NCI-H82 treated with DMSO at 0.1 percent for 48 hours (cell line): ENCODE measurements at regions not wholly inside any gene's neighbourhood (a gene's known extent, or its start where the extent isn't known, plus 50 kb on each side); places are given as distances from the start of the nearest gene placed in this dataset.

ENCODE experiments used
- DNase-seq: peaks from one replicate; lab custom pipeline; 2025; ENCODE audit not compliant: unreplicated experiment; lab: John Stamatoyannopoulos, UW

GRCh38 chr13:22161871-22162270 is 491.0 kb downstream of the FGF9 start:
- DNase-seq = no peak

DNA sequence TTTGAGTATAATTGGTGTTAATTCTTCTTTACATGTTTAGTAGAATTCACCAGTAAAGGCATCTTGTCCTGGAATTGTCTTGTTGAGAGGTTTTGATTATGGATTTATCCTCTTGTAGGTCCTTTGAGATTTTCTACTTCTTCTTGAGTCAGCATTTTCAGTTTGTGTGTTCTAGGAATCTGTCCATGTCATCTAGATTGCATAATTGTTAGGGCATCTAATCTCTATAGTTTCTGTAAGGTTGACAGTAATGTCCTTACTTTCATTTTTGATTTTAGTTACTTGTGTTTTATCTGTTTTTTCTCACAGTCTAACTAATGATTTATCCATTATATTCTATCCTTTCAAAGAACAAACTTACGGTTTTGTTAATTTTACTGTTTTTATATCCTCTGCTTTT is 492.0 kb downstream of the FGF9 start:
- no peak for DNase-seq

DNA sequence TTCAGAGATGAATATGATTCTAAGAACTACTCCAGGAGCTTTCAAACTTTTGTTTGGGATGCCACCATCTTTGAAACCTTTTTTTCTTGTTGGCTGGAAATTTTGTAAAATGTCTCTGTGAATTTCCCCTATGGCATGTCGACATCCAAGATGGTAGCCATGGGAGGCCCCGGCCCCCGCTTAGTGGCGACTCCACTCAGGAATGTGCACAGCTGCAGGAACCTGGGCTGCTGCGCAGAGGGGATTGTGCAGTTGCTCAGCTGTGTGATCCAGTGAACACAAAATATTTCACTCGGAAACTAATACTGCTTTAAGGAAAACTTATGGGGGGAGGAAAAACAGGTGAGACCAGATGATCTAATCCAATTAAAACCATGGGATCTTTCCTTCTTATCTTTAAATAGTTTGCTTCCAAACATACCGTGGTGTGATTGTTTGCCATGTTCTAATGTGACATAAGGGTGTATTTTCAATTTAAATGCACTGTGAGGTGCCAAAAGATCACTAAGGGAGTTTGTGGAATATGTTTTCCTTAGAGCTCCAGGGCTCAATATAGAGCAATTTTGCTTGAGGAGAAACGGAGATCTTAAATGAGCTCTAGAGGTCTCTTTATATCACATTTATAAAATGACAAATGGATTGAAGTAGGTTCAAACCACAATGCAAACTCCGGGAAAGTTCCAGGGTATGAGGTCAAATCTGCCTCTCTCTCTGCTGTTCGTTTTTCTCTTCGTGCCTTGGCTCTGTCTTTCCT is 497.7 kb downstream of the FGF9 start:
- no peak for DNase-seq

DNA sequence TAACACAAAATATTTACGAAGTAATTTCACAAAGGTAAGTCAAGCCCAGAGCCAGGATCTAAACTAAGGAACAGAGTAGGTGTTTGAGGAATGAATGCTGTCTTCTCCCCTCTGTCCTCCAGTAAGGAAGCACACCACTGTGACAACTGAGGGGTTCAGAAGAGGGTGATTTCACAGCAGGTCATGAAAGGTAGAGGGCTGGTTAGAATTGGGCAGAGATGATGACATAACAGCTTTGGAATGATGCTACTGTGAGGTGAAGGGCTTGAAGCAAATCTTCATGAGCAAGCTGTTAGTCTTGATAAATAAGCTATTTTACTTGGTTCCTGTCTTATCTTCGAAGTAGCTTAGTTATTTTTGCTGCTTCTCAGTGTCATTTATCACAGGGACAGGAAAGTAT is 498.6 kb downstream of the FGF9 start:
- no peak for DNase-seq

DNA sequence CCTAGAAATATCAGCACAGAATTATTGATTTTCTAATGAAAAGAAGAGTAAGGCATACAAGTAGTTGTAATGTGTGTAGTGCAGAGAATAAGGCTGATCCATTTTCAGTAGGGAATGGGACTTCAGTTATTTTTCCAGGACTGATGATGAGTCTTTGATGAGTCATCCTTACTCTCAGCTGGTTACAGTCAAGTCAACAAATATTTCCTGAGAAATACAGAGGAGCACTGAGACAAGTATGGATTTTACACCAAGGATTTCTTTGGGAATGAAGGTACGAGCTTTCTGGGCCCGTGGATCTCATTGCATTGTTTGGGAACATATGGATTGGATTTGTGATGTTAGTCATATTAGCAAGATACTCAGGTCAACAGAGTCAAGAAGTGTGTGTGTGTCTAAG is 502.7 kb downstream of the FGF9 start:
- no peak for DNase-seq

DNA sequence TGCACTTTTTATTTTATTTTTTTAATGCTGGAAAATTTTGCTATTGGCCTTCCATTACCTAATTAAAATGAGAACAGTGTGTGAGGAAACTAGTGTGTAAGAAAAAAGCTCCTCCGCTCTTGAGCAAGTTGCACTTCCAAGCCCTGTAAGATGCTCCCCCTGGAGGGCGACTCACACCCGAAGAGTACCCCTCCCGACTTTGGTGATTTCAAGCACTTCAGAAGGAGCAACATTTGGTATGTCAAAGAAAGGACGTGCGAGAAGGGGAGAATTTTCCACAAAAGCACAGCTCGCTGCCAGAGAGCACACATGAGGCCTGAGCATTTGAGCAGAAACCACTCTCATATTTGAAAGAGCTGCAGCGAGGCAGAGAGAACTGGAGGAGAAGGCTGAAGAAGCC is 504.4 kb downstream of the FGF9 start:
- no peak for DNase-seq

DNA sequence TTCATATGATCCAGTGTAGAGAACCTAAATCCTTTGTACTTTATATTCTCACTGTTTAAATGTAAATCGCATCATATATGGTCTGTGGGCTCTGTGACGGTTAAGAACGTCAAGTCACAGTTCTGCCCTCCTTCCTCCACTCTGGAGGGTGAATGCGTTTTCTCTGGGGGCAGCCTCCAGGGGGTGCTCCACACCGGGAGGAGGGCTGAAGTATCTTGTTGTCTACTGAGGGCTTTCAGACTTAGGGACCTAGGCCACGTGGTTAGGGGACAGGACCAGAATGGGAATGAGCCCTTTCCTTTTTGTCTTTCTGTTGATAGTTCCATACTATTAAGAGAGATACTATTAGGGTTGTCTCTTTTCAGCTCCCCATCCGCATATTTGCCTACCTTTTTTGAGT is 504.9 kb downstream of the FGF9 start:
- no peak for DNase-seq

DNA sequence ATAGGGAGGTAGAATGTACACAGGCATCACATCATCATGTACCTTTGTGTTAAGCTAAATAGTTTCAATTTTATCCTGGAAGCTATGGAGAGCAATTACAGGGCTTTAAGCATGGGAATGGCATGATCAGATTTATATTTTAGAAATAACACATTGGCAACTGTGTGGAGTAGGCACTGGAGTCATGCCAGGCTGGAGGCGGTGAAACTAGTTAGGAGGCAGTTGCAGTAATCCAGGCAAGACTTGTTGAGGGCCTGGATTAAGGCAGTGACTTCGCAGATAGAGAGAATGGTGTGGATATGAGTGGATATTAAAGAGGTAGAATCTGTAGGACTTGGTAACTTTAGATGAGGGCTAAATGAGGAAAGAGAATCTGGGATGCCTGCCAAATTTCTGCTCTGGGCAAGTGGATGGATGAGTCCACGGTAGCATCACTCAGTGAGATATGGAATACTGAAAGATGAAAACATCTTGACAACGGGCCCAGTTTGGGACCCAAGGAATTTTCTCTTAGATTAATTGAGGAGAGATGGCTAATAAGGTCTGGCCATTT is 506.2 kb downstream of the FGF9 start:
- no peak for DNase-seq

- no peak for DNase-seq
These were observed 508.0 kb downstream of the FGF9 start for GRCh38 chr13:22178878-22179277.

GRCh38 chr13:22187329-22187728 is 516.5 kb downstream of the FGF9 start:
- no peak for DNase-seq

DNA sequence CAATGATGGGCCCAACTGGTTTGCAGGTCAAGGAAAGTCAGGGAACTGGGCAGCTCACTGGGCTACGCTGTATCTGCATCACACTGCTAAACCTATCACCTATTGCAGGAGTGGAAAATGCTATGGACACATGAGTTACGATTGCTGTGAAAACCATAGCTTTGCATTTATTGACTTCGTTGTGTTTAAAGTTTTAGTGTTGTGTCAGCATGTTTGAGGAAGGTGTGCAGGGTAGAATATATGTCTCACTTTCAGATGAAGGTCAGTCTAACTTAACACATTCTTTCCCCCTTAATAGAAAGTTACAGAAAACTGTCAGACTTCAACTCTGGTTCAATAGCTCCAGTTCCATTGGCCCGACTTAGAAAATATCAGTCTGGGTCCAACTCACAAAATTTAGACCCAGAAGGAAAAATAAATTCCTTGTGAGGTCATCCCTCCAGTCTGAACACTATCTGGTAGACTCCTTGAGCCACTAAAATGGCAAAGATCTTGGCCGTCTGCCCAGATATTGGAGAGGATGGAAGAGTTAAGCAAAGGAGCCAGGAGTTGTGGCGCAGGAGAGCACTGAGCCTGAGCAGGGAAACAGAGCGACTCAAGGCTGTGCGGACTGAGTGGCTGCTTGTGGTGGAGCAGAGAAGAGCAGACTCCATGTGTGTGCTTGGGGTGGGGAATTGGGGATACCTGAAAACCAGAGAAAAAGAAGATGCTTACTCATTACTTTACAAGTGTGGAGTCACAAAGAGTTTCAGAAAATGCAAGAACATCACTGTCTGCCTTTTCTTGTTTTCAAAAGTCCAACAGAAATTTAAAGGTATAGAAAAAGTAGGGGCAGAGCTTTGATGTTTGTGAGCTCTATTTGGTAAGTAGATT is 518.5 kb downstream of the FGF9 start:
- no peak for DNase-seq

GRCh38 chr13:22193070-22193469 is 522.2 kb downstream of the FGF9 start:
- DNase-seq = no peak

GRCh38 chr13:22194106-22194805 is 523.4 kb downstream of the FGF9 start:
- no peak for DNase-seq

DNA sequence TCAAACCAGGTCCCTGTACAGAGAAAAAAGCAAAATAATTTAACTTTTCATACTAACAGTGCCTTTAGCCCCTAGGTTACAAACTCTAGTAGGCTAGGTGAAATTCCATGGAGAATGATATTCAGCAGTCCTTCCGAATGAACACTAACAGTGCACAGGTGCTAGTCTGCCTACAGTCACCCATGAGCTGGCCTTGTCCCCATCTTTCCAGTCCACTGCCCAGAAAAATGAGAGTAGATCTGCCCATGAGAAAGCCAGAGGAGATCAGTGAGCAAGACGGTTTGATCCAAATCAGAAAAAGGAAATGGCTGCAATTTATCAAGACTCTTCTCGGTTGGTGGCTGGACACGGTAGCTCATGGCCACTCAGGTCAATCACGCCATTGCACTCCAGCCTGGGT is 524.9 kb downstream of the FGF9 start:
- no peak for DNase-seq

GRCh38 chr13:22196777-22197176 is 525.9 kb downstream of the FGF9 start:
- no peak for DNase-seq

- no peak for DNase-seq
These were observed 527.1 kb downstream of the FGF9 start for GRCh38 chr13:22198001-22198400.

DNA sequence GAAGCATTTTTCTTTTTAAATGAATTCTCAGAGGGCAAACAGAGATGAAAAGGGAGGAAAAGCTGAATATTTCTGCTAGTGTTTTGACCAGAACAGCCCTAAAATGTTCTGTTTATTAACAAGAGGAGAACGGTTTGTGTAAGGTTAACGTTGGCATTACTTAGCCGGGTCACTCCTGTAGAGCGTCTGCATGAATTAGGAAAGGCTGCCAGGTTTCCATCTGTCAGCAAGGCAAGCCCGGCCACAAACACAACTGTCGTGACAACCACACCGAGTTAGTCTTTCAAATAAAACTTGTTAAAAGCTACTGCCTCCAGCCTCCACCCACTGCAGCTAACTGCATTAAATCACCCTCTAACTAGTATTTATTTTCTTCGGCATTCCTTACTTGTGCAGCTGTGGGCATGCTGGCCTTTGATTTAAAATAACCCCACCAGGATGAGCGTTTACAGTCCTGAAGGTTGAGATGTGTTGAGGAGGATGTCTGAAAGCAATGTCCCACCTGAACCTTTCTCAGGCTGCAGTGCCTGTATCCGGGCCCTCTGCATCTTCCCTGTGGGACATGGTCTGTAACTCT is 527.9 kb downstream of the FGF9 start:
- DNase-seq = no peak

DNA sequence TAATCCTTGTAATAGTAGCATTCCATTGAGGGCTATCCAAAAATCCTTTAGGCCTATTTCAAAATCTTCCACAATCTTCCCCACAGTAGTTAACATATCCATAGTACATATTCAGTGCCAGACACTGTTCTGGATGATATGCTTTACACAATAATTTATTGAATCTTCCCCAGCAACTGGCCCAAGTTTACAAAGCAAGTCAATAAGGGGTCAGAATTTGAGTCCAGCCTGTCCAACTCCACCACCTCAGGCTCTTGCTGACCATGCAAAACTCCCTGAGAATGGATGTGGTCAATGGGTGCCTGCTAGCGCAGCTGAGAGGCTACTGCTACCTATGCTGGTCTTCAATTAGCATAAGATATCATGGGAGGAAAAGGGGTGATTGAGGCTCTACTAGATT is 529.6 kb downstream of the FGF9 start:
- DNase-seq = no peak

GRCh38 chr13:22201375-22201925 is 530.6 kb downstream of the FGF9 start:
- DNase-seq = no peak

- no peak for DNase-seq
These were observed 539.5 kb downstream of the FGF9 start for GRCh38 chr13:22210134-22210930.
